Psoas muscle (tissue), 7 donors: ENCODE measurements at regions not wholly inside any gene's neighbourhood (a gene's known extent, or its start where the extent isn't known, plus 50 kb on each side); places are given as distances from the start of the nearest gene placed in this dataset.

Source experiments
- ATAC-seq, 4 donors: fragments of 200-7000 bp; cut with Tn5 transposase; one replicate each; pipeline ENCODE4 v1.9.1; 2020; ENCODE audit warnings: moderate library complexity in 3 of 4, mild to moderate bottlenecking in 2 of 4
- DNase-seq, 2 donors: peaks; one replicate each; pipeline ENCODE4 v3.0.0-alpha.2; 2020
- H3K27ac ChIP-seq: fragments of 200-600 bp; one replicate; pipeline ENCODE4 v1.8.0; 2022
- H3K27me3 ChIP-seq, 3 donors: fragments of 200-600 bp in 1 of 3; one replicate each; pipeline versions ENCODE4 v1.6.1 to v1.8.0; 2013 to 2022; ENCODE audit warnings: low read length in 2 of 3, mild to moderate bottlenecking in 2 of 3, moderate library complexity in 1 of 3; ENCODE audit not compliant: insufficient read depth in 3 of 3
- H3K36me3 ChIP-seq, 2 donors: fragments of 200-600 bp in 1 of 2; one replicate each; pipeline versions ENCODE4 v1.6.1 to v1.8.0; 2013 to 2022; ENCODE audit warnings: low read depth in 1 of 2, mild to moderate bottlenecking in 1 of 2, moderate library complexity in 1 of 2; ENCODE audit not compliant: insufficient read depth in 1 of 2
- H3K4me1 ChIP-seq: fragments of 200-600 bp; one replicate; pipeline ENCODE4 v1.8.0; 2022
- H3K4me3 ChIP-seq: fragments of 200-600 bp; one replicate; pipeline ENCODE4 v1.8.0; 2022; ENCODE audit warnings: mild to moderate bottlenecking
- H3K9me3 ChIP-seq: fragments of 200-600 bp; one replicate; pipeline ENCODE4 v1.8.0; 2022
- CTCF ChIP-seq: fragments of 200-600 bp; IDR thresholded peaks from one replicate; pipeline ENCODE4 v1.8.0; 2022; ENCODE audit warnings: antibody characterized with exemption
- WGBS, 3 donors: extraction: QIAGEN DNeasy Blood & Tissue Kit; methylation state at CpG; one replicate each; pipeline versions ENCODE4 v1.1.6 to v1.1.7; 2013; 5-methylcytosine and 5-hydroxymethylcytosine counted together
- intact Hi-C, 2 donors: fragments of 100-400 bp; cut with DNase I; formaldehyde crosslinking; loops; one replicate each; pipeline versions ENCODE4 v1.11.0 to v1.14.2; 2022
- donor health status: healthy with polysubstance abuse.
- donor health status: DM: no; HTN: no; CAD: no; lungs with moderate emphysema.
- donor health status: Bipolar disorder and iron deficiency.
- donor health status: healthy.
- donor health status: DM: yes; HTN: yes; CAD: no.
- donor health status: DM: no; HTN: no; CAD: no.
- donor health status: DM: yes; HTN: yes; CAD: no.

DNA sequence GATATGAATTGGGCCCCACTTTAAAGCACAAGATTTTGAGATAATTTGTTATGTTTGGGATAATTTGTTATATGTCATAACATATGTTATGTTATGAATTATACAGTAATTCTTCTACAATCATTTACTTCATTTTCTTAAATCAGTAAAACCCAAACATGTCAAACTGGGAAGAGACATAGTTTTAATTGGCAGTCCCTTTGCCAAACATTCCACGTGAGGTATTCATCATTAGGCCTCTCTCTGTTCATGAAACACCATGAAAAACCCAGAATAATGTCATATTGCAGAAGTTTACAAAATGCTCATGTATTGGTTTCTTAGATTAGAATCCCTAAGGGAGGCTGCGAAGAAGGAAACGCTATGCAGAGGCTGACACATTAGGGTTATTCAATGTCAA lies 89.4 kb upstream of the PDE10A start:
- WGBS, 3 donors = 90 to 93% (median 91%) methylated on average over 3 of the region's 3 CpGs
- DNase-seq (no peak), ATAC-seq (no peak)
- Histone ChIP-seq H3K9me3 (no peaks in the 10 kb centered on the region), H3K4me3 (no peak overlapping the region), H3K4me1 (no peaks in the 10 kb centered on the region), H3K27ac (no peak overlapping the region), H3K27me3 (no peaks in the 10 kb centered on the region), H3K36me3 (no peaks in the 10 kb centered on the region)
- intact Hi-C loops = no loop called here
- no peak for TF ChIP-seq CTCF

DNA sequence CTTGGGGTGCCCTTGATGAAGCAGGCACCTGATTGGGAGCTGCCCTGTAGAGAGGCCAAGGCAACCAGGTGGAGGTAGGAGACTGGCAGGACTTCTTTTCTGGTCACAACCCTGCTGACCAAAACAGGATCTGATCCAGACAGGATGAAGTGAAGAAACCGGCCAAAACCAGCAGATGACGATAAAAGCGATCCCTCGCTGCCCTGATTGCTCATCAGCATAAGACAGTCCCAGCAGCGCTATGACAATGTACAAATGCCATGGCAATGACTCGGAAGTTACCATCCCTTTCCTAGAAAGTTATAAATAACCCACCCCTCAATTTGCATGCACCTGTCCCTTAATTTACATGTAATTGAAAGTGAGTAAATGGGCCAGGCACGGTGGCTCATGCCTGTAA lies 88.4 kb upstream of the PDE10A start:
- H3K27ac ChIP-seq = no peak overlapping the region
- H3K36me3 ChIP-seq = no peaks in the 10 kb centered on the region
- TF ChIP-seq CTCF = no peak
- intact Hi-C loops = no loop called here
- ATAC-seq (no peak), DNase-seq (no peak)
- H3K9me3 ChIP-seq = no peaks in the 10 kb centered on the region
- H3K27me3 ChIP-seq = no peaks in the 10 kb centered on the region
- no peak overlapping the region for H3K4me3 ChIP-seq
- whole genome bisulfite sequencing, 3 donors = 79 to 88% (median 80%) methylated on average over 7 of the region's 7 CpGs
- no peaks in the 10 kb centered on the region for H3K4me1 ChIP-seq

GRCh38 chr6:165749163-165749562 lies 86.1 kb upstream of the PDE10A start:
- H3K27ac ChIP-seq = no peak overlapping the region
- ATAC-seq = no peak
- no peaks in the 10 kb centered on the region for H3K4me1 ChIP-seq
- no peaks in the 10 kb centered on the region for H3K27me3 ChIP-seq
- H3K36me3 ChIP-seq = no peaks in the 10 kb centered on the region
- TF ChIP-seq CTCF = no peak
- intact Hi-C loops = no loop called here
- no peak overlapping the region for H3K4me3 ChIP-seq
- no peak for DNase-seq
- no peaks in the 10 kb centered on the region for H3K9me3 ChIP-seq

DNA sequence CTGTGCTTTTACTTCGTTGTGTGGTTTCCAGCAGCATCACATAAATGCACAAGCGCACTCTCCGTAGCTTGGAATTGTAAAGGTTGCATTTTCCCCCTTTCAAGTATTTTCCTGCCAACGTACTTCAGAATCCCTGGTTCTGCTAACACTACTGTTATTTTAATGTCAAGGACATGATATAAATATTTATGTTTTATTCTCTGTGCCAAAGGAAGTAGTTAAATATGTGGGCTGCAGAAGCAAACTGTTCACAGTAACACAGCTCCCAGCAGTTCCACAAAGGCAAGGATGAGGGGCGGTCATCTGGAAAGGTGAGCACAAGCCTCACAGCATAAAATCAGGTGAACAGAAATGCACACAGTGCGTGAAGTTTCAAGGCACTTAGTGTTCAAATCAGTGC lies 85.3 kb upstream of the PDE10A start:
- intact Hi-C loops = no loop called here
- Histone ChIP-seq H3K36me3 (no peaks in the 10 kb centered on the region), H3K9me3 (no peaks in the 10 kb centered on the region), H3K4me3 (no peak overlapping the region), H3K27ac (no peak overlapping the region), H3K27me3 (no peaks in the 10 kb centered on the region), H3K4me1 (no peaks in the 10 kb centered on the region)
- WGBS, 3 donors = 90 to 92% (median 92%) methylated on average over 6 of the region's 6 CpGs
- DNase-seq = no peak
- ATAC-seq = no peak
- no peak for TF ChIP-seq CTCF

DNA sequence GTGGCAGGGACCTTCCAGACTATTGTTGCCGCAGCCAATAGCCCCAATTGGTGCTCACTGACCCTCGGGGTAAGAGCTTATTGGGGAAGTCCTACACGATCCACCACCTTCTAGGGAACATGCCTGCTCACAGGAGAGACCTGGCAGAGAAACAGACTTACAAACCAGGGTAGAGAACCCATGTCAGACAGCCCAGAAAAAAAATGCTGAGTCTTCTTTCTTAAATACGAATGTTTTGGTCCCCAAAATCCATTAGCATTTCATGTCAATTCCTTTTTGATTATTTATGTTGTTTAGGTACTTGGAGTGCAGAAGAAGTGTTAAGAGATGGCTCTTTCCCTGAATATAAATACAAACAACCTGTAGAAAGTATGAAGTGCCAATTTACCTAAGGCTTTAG lies 84.9 kb upstream of the PDE10A start:
- DNase-seq (no peak), ATAC-seq (no peak)
- no peak overlapping the region for H3K4me3 ChIP-seq
- H3K27me3 ChIP-seq = no peaks in the 10 kb centered on the region
- no peak for TF ChIP-seq CTCF
- H3K27ac ChIP-seq = no peak overlapping the region
- no peaks in the 10 kb centered on the region for H3K4me1 ChIP-seq
- no peaks in the 10 kb centered on the region for H3K9me3 ChIP-seq
- H3K36me3 ChIP-seq = no peaks in the 10 kb centered on the region
- intact Hi-C loops = loop anchor here in 1 of 2 donors (2.0 kb wide), 1 partner anchor 45 kb away; no protein-coding TSS in a partner anchor
- 69 to 79% (median 77%) methylated on average over 4 of the region's 4 CpGs for WGBS, 3 donors
